Panc1 (cell line): ENCODE measurements at regions not wholly inside any gene's neighbourhood (a gene's known extent, or its start where the extent isn't known, plus 50 kb on each side); places are given as distances from the start of the nearest gene placed in this dataset.

ENCODE experiments used
- CTCF ChIP-seq: fragments of 450-650 bp; IDR thresholded peaks from 2 replicates; pipeline ENCODE4 v1.5.1; 2017; ENCODE audit warnings: mild to moderate bottlenecking
- POLR2AphosphoS5 ChIP-seq: IDR thresholded peaks from 2 replicates; pipeline ENCODE4 v1.6.1; 2012; ENCODE audit warnings: mild to moderate bottlenecking, low read depth, low read length, moderate library complexity
- REST ChIP-seq, 2 experiments: IDR thresholded peaks; 2 replicates each; pipeline ENCODE4 v1.6.1; 2011 to 2012; ENCODE audit warnings: low read depth in 2 of 2, control low read depth in 1 of 2, low read length in 1 of 2, mild to moderate bottlenecking in 1 of 2, moderate library complexity in 1 of 2; ENCODE audit not compliant: insufficient read depth in 1 of 2
- SIN3A ChIP-seq: IDR thresholded peaks from 2 replicates; pipeline ENCODE4 v1.6.1; 2012; ENCODE audit warnings: low read depth, mild to moderate bottlenecking, low read length, moderate library complexity, borderline replicate concordance; ENCODE audit not compliant: insufficient read depth
- TCF7L2 ChIP-seq: IDR thresholded peaks from 2 replicates; pipeline ENCODE4 v1.6.1; 2011; ENCODE audit warnings: mild to moderate bottlenecking, low read depth, low read length, inconsistent platforms

GRCh38 chrX:118255921-118256320 is 90.0 kb upstream of the WDR44 start:
- TF ChIP-seq POLR2AphosphoS5, result no peak
- TF ChIP-seq CTCF, result no peak
- TF ChIP-seq TCF7L2, result no peak
- TF ChIP-seq SIN3A, result no peak
- TF ChIP-seq REST (IDR thresholded peaks at IDR 0.05; ENCODE audit: insufficient read depth in 1 of 2, low read depth in 2 of 2, low read length in 1 of 2), result no peak
